CD4-positive, alpha-beta T cell treated with Interleukin-6 for 4 hours (primary cell): ENCODE measurements at regions not wholly inside any gene's neighbourhood (a gene's known extent, or its start where the extent isn't known, plus 50 kb on each side); places are given as distances from the start of the nearest gene placed in this dataset.
"Not testable (repeated sequence)": the region's sequence is repeated elsewhere in the genome, so short reads cannot be mapped to it uniquely, and the experiment has no call there.

Experiments
- DNase-seq: peaks from one replicate; pipeline ENCODE4 v3.0.0-alpha.2; 2020; ENCODE audit warnings: mixed read lengths

DNA sequence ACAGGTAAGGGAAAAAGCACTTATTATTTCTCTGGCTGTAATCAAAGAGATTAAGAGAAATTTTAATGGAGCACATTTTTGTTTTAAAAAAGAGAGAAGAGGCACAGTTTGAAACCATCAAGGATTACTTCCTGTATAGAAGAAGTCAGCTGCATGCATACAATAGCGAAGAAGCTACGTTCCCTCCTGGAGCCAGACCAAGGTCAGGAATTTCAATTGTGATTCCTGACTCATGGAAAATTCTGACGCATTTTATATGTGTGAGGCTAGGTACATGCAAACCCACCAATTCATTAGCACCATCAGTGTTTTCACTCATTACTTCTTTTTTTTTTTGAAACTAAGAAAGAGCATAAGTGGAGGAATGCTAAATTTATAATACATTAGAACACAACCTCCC, 232.7 kb upstream of the SGK1 start:
- DNase-seq, result no peak

- no peak for DNase-seq
Observed at GRCh38 chr6:134549854-134550253, 231.9 kb upstream of the SGK1 start.

- no peak for DNase-seq
Observed at GRCh38 chr6:134546962-134547645, 229.2 kb upstream of the SGK1 start.

DNA sequence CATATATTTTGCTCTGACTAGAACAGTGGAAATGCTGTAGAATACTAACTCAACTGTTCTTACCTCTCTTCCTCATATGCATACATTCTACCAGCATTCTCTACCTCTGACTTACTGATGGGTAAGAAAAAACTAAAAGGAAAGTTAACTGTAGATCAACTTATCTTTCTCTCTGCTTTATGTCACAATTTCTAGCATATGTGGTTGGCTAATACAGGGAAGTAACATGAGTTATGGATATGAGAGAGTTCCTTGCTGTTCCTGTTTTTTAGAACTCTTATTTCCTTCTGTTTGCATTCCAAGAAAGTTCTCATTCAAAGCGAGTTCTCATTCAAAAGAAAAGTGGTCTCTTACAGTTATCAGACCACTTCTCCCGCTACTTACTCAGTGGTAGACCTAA, 226.8 kb upstream of the SGK1 start:
- DNase-seq, result no peak

DNA sequence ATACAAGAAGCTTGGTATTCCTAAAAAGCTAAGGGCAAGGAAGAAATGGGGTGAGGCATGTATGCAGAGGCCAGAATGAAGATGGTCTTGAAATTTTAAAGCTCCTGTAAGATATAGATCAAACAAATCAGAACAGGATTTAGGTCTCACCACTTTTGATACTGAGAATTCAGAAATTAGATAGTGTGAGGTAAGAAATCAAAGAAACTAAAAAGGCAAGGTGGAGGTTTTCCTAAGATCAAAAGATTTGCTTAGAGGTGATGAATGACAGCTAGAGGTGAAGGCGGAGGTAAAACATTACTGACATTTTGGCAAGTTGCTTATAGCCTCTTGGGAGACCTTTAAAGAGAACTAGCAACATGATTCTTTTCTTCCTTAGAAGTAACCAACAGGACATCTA, 225.2 kb upstream of the SGK1 start:
- DNase-seq, result no peak

DNA sequence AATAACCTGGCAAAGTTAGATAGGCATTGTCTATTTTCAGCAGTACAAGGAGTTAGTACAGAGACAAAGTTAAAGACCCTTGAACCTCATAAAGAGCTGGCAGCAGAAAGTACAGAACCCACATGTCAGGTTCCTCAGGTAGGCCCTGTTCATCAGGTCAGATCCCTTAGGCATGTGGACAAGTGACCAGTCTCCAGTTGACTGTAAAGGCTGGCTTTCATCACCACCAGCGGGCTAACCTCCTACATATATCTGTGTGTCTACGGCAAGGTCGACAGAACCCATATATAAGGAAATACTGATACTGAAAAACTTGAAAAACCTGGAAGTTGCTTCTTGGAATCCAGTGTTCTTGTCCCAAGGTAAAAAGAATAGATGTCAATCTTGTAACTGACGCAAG, 223.1 kb upstream of the SGK1 start:
- DNase-seq, result no peak

- DNase-seq, result peak; percentile 27
Observed at GRCh38 chr6:134539865-134540323, 222.0 kb upstream of the SGK1 start.

GRCh38 chr6:134537765-134538164, 219.9 kb upstream of the SGK1 start:
- DNase-seq, result not testable (repeated sequence)

GRCh38 chr6:134537146-134537555, 219.2 kb upstream of the SGK1 start:
- no peak for DNase-seq

DNA sequence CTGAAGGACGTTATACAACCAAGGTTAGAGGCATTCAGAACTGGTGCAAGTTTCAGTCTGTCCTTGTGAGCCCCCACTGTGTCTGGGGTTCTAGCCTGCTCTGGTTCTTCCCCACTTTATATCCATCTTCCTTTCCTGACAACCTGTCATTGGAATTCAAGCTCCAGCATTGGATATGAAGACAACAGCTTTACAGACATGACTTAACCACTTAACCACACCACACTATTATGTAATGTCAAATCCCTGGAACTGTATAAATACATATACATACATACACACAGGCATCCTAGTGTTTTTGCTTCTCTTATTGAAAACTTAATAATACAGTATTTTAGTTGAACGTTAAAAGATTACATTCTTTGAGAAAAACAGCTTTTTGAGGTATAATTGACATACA, 217.9 kb upstream of the SGK1 start:
- no peak for DNase-seq

DNA sequence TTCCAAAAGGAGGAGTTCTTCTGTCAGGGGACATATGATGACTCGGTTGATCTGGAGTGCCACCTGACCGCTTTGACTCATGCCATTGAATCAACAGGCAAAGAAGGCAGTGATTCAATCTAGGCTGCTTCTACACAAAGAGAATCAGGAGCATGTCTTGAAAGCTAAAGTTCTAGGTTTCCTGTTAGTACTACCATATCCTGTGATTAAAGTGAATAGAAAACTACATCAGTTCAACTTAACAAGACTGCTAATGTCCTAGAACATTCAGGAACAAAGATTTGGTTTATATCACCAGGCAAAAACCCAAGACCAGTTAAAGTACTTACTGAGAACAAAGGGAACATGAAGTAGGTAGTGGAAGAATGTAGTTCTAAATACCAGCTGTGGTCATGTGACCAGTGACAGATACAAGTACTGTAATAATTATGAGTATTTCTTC, 216.8 kb upstream of the SGK1 start:
- peak; percentile 43 for DNase-seq

- DNase-seq, result no peak
Observed at GRCh38 chr6:134533991-134534390, 216.1 kb upstream of the SGK1 start.

DNA sequence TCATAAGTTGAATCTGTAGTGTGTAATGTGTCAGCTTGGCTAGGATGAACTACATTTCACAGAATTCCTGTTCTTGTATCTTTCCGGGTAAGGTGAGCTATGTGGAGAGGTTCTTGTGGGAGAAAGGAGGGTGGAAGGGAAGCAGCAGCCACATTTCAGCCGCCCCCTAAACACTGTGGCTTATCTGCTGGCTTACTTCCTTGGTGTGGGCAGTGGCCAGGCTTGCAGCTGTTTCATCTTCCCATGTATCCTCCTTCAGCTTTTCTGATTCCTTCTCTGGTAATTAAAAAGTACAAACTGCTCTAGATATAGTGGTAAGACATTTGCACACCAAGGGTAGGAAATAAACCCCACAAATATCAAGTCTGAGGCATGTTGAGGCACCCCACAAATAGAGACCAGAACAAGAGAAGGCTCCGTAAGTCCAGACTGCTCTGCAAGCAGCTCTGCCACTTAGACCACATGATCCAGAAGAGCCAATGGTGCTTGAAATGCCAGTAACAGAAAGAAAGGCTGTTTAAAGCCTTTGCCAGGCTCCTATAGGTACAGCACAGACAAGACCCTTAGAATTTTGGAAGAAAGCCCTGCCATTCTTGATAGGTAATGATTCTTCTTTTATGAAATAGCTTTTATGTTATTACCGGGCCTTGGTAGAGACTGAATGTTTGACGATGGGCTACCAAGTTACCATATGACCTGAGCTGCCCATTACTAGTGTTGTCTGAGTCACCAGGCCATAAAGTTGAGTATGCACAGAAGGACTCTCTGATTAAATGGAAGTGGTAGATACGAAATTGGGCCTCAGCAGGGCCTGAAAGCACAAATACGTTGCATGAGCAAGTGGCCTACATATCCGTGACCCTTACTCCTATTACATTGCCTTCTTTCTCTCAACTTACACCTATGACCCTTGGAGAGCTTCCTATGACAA, 215.0 kb upstream of the SGK1 start:
- no peak for DNase-seq

- no peak for DNase-seq
Observed at GRCh38 chr6:134531611-134532010, 213.7 kb upstream of the SGK1 start.

GRCh38 chr6:134531188-134531551, 213.3 kb upstream of the SGK1 start:
- DNase-seq, result no peak

- DNase-seq, result peak; percentile 15
Observed at GRCh38 chr6:134529921-134530320, 212.0 kb upstream of the SGK1 start.

- no peak for DNase-seq
Observed at GRCh38 chr6:134529305-134529704, 211.4 kb upstream of the SGK1 start.

DNA sequence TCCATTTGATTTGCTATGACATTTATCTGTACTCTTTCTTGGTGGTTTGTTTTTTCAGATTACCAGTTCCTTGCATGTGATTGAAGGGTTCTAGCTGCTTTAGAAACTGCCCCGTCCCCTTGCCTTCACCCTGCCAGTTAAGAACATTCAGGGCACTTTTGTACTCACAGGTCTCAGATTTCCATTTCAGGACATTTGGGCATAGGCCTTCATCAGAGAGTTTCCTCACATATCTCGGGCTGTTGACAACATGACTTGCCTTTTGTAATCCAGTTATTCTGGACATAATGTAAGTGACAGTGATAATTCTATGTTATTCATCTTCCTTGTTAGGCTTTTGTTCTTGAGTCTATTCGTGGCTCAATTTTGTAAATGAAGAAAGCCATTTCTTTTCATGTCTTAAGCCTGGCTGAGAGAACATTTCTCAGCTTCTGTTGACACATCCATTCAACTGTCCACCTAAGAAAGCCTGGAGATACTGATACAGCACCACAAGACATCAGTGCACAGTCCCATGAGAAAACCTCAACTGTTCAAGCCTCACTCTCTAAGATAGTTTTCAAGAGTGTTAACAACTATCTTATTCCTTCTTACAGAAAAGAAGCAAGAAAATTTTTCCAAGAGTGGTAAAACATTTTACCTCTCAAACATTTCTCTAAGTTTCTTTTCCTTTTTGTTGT, 209.3 kb upstream of the SGK1 start:
- no peak for DNase-seq

GRCh38 chr6:134525190-134525868, 207.4 kb upstream of the SGK1 start:
- DNase-seq, result no peak

GRCh38 chr6:134523903-134524650, 206.2 kb upstream of the SGK1 start:
- no peak for DNase-seq

DNA sequence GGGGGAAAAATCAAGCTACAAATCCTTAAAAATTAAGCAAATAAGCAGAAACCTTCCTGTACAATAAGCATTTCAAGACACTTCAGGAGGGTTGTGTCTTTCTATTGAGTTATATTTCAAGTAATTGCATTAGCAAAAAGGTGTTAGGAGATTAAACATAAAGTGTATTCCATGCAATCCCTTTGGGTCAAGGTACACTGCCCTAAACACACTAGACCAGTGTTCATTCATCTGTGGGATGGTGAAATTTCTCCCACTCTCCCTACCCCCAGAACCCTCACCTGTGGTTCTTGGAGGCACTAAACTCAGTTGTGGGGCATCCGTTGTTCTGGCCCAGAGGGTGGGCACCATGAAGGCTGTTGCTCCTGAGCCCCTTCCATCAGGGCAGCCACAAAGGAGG, 205.1 kb upstream of the SGK1 start:
- no peak for DNase-seq

GRCh38 chr6:134521116-134521501, 203.2 kb upstream of the SGK1 start:
- no peak for DNase-seq
